HG03108 (cell line): ENCODE measurements at regions not wholly inside any gene's neighbourhood (a gene's known extent, or its start where the extent isn't known, plus 50 kb on each side); places are given as distances from the start of the nearest gene placed in this dataset.

Source experiments
- ATAC-seq: cut with Tn5 transposase; IDR thresholded peaks from one replicate; pipeline ENCODE4 v1.9.1; 2021; ENCODE audit warnings: moderate library complexity; ENCODE audit not compliant: unreplicated experiment

GRCh38 chr22:48585916-48586798, 1241.5 kb downstream of the BRD1 start:
- no peak for ATAC-seq

GRCh38 chr22:48584170-48584569, 1243.5 kb downstream of the BRD1 start:
- ATAC-seq, result no peak

GRCh38 chr22:48581796-48582469, 1245.7 kb downstream of the BRD1 start:
- no peak for ATAC-seq

GRCh38 chr22:48581205-48581766, 1246.4 kb downstream of the BRD1 start:
- ATAC-seq, result no peak

GRCh38 chr22:48580481-48580970, 1247.1 kb downstream of the BRD1 start:
- no peak for ATAC-seq

- no peak for ATAC-seq
Measured at GRCh38 chr22:48579928-48580309, 1247.8 kb downstream of the BRD1 start.

- ATAC-seq, result no peak
Measured at GRCh38 chr22:48579043-48579927, 1248.4 kb downstream of the BRD1 start.

GRCh38 chr22:48578138-48579042, 1249.3 kb downstream of the BRD1 start:
- no peak for ATAC-seq

- no peak for ATAC-seq
Measured at GRCh38 chr22:48577691-48578090, 1250.0 kb downstream of the BRD1 start.

- ATAC-seq, result no peak
Measured at GRCh38 chr22:48577014-48577690, 1250.5 kb downstream of the BRD1 start.

- ATAC-seq, result no peak
Measured at GRCh38 chr22:48576333-48577013, 1251.2 kb downstream of the BRD1 start.

- ATAC-seq, result no peak
Measured at GRCh38 chr22:48575618-48576332, 1251.9 kb downstream of the BRD1 start.

GRCh38 chr22:48574776-48575617, 1252.7 kb downstream of the BRD1 start:
- no peak for ATAC-seq

- no peak for ATAC-seq
Measured at GRCh38 chr22:48573766-48574165, 1253.9 kb downstream of the BRD1 start.

- no peak for ATAC-seq
Measured at GRCh38 chr22:48572951-48573350, 1254.7 kb downstream of the BRD1 start.

GRCh38 chr22:48570912-48571311, 1256.8 kb downstream of the BRD1 start:
- ATAC-seq, result no peak
